ENCODE measurements at regions not wholly inside any gene's neighbourhood (a gene's known extent, or its start where the extent isn't known, plus 50 kb on each side); places are given as distances from the start of the nearest gene placed in this dataset.
A peak's percentile ranks its signal among the peaks of the same experiment; 100 is the strongest.
"Not testable (repeated sequence)": the region's sequence is repeated elsewhere in the genome, so short reads cannot be mapped to it uniquely, and the experiment has no call there.

DNA sequence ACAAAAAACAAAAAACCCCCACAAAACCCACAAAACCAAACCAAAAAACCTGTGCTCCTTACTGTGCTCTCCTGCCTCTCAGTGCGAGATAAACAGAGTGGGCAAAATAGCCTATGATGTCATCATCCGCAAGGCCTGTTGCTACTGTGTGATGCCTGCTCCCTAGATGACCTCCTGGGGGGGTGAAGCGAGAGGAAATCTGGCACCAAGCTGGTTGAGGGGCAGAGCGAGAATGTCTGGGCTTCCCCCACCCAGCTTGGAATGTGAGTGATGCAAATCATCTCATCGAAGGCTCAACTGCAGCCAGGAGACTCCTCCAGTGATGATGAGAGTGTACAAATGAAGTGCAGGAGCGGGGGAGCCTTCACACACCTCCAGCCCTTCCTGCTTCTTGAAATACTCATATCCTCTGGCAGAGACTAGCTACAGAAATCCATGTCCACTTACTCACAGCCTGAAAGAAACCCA lies 57.7 kb upstream of the MAP4K3 start:
- peak; percentile 99 for DNase-seq (ENCODE audit: low read depth)
- H3K4me3 ChIP-seq (ENCODE audit: control insufficient read depth, low read depth, low read length): no peak overlapping the region

DNA sequence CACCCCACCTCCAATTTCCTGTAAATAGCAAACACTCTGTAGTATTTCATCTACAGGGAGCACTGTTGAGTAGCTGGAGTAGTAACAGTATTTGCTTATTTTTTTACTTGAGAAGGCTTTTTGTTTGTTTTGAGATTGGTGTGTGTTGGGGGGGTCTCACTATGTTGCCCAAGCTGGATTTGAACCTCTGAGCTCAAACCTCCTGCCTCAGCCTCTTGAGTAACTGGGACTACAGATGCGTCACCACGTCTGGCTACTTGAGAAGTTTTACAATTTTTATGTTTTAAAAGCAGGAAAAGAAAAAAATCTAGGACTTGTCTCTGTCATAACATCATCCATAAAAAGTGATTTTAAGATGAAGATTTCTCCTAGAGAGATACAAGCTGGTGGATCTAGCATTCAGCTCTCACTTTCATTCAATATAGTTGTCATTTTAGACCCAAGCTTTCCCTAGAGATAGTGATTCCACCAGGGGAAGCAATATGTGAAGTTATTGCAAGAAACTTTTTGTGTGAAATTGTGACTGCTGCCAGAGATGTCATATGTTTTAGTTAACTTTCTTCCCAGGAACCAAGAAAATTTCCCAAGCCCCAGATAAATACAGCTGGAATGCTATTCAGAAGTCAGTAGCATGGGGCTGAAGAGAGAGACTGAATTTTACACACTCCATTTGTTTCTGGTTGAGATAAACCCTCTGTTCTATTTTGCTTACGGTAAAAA lies 60.2 kb upstream of the MAP4K3 start:
- no peak for DNase-seq (ENCODE audit: low read depth)
- TF ChIP-seq, protein P1, sequence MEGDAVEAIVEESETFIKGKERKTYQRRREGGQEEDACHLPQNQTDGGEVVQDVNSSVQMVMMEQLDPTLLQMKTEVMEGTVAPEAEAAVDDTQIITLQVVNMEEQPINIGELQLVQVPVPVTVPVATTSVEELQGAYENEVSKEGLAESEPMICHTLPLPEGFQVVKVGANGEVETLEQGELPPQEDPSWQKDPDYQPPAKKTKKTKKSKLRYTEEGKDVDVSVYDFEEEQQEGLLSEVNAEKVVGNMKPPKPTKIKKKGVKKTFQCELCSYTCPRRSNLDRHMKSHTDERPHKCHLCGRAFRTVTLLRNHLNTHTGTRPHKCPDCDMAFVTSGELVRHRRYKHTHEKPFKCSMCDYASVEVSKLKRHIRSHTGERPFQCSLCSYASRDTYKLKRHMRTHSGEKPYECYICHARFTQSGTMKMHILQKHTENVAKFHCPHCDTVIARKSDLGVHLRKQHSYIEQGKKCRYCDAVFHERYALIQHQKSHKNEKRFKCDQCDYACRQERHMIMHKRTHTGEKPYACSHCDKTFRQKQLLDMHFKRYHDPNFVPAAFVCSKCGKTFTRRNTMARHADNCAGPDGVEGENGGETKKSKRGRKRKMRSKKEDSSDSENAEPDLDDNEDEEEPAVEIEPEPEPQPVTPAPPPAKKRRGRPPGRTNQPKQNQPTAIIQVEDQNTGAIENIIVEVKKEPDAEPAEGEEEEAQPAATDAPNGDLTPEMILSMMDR (conservative IDR thresholded peaks at IDR 0.05; ENCODE audit: control insufficient read depth, insufficient read depth, low read depth, low read length): no peak
- no peak overlapping the region for H3K4me3 ChIP-seq (ENCODE audit: control insufficient read depth, low read depth, low read length)

More for the DNA sequence above, 57.7 kb upstream of the MAP4K3 start:
- TF ChIP-seq, protein P1 (conservative IDR thresholded peaks at IDR 0.05; ENCODE audit: control insufficient read depth, insufficient read depth, low read depth, low read length): no peak

DNA sequence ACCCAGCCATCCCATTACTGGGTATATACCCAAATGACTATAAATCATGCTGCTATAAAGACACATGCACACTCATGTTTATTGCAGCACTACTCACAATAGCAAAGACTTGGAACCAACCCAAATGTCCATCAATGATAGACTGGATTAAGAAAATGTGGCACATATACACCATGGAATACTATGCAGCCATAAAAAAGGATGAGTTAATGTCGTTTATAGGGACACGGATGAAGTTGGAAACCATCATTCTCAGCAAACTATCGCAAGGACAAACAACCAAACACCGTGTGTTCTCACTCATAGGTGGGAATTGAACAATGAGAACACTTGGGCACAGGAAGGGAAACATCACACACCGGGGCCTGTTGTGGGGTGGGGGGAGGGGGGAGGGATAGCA lies 61.1 kb upstream of the MAP4K3 start:
- DNase-seq (ENCODE audit: low read depth); H3K4me3 ChIP-seq (ENCODE audit: control insufficient read depth, low read depth, low read length): not testable (repeated sequence)

DNA sequence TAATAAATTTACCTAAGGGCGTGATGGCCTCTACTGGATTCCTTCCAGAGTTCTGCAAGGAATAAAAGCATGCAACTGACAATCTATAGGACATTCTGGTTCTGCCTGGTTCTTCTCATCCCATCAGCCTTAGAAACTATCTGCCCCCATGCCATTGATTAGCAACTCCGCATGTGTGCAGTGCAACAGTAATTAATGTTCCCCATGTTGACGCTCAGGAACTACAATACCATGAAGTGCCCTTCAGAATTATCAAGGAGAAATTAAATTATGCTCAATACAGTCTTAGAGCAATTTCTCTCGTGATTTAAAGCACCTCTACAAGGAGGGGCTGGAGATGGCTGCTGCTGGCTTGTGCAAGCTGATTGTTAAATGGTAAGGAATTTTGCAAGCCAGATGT lies 61.7 kb upstream of the MAP4K3 start:
- no peak overlapping the region for H3K4me3 ChIP-seq (ENCODE audit: control insufficient read depth, low read depth, low read length)
- no peak for DNase-seq (ENCODE audit: low read depth)
- TF ChIP-seq, protein P1 (conservative IDR thresholded peaks at IDR 0.05; ENCODE audit: control insufficient read depth, insufficient read depth, low read depth, low read length): no peak

DNA sequence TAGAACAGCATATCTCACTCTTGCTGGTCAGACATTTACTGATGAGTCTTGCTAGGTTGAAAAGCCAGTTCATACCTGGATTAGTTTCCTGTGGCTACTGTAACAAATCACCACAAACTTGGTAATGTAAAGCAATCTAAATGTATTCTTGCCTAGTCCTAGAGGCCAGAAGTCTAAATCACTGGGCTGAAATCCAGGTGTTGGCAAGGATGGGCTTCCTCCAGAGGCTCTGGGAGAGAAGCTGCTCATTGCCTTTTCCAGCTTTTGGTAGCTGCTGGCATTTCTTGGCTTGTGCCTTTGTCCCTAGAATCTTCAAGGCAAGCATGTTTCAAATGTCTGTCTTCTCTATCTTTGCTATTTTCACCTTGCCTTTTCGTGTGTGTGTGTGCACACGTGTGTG lies 62.3 kb upstream of the MAP4K3 start:
- H3K4me3 ChIP-seq (ENCODE audit: control insufficient read depth, low read depth, low read length): no peak overlapping the region
- TF ChIP-seq, protein P1 (conservative IDR thresholded peaks at IDR 0.05; ENCODE audit: control insufficient read depth, insufficient read depth, low read depth, low read length): no peak
- no peak for DNase-seq (ENCODE audit: low read depth)

DNA sequence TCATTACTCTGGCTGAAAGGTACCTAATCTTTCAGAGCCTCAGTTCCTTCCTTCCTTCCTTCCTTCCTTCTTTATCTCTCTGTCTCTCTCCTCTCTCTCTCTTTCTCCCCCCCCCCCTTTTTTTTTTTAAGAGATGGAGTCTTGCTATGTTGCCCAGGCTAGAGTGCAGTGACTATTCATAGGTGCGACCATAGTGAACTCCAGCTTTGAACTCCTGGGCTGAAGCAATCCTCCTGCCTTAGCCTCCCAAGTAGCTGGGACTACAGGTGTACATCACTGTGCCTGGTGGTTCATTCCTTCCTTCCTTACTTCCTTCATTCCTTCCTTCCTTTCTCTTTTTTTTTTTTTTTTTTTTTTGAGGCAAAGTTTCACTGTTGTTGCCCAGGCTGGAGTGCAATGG lies 64.3 kb upstream of the MAP4K3 start:
- no peak for DNase-seq (ENCODE audit: low read depth)
- no peak overlapping the region for H3K4me3 ChIP-seq (ENCODE audit: control insufficient read depth, low read depth, low read length)
- TF ChIP-seq, protein P1 (conservative IDR thresholded peaks at IDR 0.05; ENCODE audit: control insufficient read depth, insufficient read depth, low read depth, low read length): no peak

DNA sequence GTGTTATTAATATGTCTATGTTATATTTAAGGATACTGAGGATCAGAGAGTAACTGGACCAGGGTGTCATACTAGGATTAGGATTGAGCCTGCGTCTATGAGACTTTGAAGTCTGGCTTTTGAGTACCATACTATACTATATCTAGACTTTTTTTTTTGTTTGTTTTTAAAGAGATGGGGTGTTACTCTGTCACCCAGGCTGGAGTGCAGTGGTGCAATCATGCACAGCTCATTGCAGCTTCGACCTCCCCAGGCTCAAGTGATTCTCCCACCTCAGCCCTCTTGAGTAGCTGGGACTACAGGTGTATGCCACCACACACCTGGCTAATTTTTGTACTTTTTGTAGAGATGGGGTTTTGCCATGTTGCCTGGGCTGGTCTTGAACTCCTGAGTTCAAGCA lies 66.2 kb upstream of the MAP4K3 start:
- no peak overlapping the region for H3K4me3 ChIP-seq (ENCODE audit: control insufficient read depth, low read depth, low read length)
- DNase-seq (ENCODE audit: low read depth): no peak
- TF ChIP-seq, protein P1 (conservative IDR thresholded peaks at IDR 0.05; ENCODE audit: control insufficient read depth, insufficient read depth, low read depth, low read length): no peak
